ENCODE measurements at regions not wholly inside any gene's neighbourhood (a gene's known extent, or its start where the extent isn't known, plus 50 kb on each side); places are given as distances from the start of the nearest gene placed in this dataset.

- DNase-seq = no peak
These were observed 129.0 kb upstream of the CAMK1G start for GRCh38 chr1:209454340-209454994.

GRCh38 chr1:209455145-209455544, 128.4 kb upstream of the CAMK1G start:
- DNase-seq = peak; percentile 45

GRCh38 chr1:209455661-209456358, 127.7 kb upstream of the CAMK1G start:
- DNase-seq = peak; percentile 73

DNA sequence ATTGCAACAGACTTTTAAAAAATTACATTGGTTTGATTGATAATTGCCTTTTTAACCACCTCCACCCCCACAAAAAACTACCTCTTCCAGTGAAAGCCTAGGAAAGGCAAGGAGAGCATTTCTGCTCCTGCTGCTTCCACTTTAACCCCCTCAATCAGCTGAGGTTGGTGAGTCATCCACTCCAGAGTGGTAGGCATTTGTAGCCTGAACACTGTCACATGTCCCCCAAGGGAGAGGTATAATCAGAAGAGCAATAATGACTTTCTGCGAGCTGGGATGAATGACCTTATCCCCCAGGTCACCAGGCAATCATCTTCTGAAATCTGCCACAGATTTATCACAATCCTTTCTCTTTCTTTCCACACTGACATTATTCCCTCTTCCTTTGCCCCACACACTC, 126.6 kb upstream of the CAMK1G start:
- peak; percentile 42 for DNase-seq

DNA sequence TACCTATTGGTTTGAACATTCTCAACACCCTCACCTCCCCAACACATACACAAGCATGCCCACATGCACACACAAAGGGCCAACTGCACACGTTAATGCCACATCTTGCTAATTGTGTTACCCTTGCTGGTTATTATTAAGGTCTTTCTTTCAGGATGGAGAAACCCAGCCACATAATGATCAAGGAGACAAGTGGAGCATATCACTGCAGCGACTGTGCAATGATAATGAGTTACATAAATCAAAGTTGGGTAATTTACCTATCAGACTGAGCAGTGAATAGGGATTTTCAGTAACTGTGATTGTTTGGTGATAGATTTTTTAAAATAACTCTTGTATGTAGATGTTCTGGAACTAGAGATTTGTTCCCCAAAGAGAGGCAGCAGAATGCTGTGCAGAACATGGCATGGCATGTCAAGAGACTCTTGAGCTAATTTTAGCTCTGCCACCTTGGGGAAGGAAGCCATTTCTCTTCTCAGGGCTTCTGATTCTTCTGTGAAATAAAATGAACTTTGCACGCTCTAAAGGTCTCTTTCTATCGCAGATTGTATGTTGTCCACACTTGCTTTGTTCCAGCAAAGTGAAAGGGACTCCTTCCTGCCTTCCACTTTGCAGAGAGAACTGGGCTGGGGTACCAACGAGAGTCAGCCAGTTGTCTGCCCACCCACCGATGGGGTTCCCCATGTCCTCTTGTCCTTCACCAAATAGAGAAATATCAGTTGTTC, 126.0 kb upstream of the CAMK1G start:
- DNase-seq = no peak

- no peak for DNase-seq
These were observed 124.6 kb upstream of the CAMK1G start for GRCh38 chr1:209458921-209459320.

DNA sequence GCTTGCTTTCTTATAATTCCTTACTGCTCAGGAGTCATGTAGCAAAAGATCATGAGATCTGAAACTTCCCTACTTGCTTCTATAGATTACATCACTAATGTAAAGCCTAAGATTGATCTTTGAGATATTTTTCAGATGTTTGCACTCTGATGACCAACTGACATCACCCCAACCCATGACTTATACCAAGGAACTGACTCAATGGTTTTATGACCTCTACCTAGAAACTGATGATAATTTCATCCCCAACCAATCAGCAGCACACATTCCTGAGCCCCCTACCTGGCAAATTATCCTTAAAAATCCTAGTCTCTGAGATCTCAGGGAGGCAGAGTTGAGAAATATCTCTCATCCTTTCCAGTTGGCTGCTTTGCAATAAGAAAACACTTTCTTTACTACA, 122.3 kb upstream of the CAMK1G start:
- DNase-seq = no peak

- DNase-seq = no peak
These were observed 121.1 kb upstream of the CAMK1G start for GRCh38 chr1:209462433-209462832.

GRCh38 chr1:209463441-209463840, 120.1 kb upstream of the CAMK1G start:
- no peak for DNase-seq

- no peak for DNase-seq
These were observed 110.5 kb upstream of the CAMK1G start for GRCh38 chr1:209473025-209473424.

DNA sequence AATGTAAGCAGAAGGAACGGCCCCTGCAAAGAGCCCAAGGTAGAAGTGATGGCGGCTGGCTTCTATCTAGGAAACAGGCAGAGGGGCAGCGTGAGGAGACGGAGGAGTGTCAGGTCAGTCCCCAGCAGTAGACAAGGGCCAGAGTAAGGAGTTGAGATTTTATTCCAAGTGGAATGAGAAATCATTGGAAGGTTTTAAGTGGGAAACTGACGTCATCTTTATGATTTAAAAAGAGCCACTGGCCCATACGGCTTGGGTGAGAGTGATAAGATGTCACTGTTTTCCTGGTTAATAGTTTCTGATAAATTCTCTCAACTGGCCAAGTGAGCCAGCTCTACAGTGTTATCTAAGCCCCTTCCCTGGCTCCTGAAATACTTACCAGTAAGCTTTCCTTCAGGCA, 103.2 kb upstream of the CAMK1G start:
- DNase-seq = no peak

DNA sequence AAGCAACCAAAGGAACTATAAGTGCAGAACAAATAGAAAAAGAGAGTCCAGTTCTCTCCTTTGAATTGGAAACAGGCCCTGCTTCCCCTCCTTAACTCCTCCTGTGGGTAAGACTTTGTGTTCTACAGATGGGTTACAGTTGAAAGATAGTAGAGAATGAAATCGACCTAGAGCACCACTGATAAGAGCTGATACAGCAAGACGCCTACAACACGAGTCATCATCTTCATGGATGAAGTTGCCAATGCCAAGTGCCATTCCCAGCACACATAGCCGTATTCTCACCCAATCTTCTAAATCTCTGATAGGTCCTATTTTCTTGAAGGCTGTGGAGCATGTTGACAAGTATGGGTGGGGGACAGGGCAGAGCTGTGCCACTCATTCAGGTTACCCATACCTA, 99.8 kb upstream of the CAMK1G start:
- no peak for DNase-seq

- no peak for DNase-seq
These were observed 99.1 kb upstream of the CAMK1G start for GRCh38 chr1:209484429-209484828.

GRCh38 chr1:209485167-209485566, 98.3 kb upstream of the CAMK1G start:
- no peak for DNase-seq

GRCh38 chr1:209485751-209486150, 97.8 kb upstream of the CAMK1G start:
- no peak for DNase-seq

GRCh38 chr1:209486861-209487593, 96.5 kb upstream of the CAMK1G start:
- no peak for DNase-seq

DNA sequence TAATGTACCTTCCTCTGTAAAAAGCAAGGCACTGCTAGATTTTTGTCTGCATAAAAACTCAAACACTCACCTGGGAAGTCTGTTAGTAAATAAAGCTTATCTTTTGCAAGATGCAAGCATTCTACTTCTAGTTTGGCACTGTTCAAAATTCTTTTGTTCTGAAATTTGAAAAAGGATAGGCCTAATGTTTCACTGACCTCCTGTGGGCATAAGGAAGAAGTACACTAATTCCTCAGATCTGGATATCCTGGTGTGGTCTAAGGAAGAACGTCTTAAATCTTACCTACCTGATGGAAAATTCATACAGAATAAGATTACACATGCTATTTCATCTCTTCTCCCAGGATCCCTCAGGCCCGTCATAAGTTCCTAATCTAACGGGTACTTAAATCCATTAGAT, 93.5 kb upstream of the CAMK1G start:
- no peak for DNase-seq

DNA sequence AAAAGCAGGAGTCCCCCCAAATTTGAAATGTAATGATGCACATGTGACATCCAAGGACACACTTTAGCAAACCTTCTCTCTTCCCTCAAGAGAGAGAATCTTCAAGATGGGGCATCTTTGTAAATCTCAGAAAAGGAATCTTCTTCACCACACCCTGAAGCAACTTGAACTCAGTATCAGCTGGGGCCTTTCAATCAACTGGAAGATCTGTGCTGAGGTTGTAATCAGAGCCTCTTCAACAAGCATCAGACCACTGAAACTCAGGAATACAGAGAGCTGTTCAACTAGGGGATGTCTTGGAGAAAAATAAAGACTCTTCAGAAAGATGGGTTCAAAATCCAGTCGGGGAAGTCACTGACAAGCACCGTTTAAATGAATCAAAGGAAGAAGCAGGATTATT, 92.5 kb upstream of the CAMK1G start:
- no peak for DNase-seq

GRCh38 chr1:209491496-209491895, 92.0 kb upstream of the CAMK1G start:
- no peak for DNase-seq

DNA sequence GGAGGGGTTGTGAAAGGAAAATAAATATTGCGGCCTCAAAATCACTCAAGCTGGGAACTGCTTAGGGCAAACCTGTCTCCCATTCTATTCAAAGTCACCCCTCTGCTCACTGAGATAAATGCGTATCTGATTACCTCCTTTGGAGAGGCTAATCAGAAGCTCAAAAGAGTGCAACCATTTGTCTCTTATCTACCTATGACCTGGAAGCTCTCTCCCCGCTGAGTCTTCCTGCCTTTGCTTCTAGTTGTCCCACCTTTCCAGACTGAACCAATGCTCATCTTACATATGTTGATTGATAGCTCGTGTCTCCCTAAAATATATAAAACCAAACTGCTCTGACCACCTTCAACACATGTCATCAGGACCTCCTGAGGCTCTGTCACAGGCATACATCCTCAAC, 91.6 kb upstream of the CAMK1G start:
- DNase-seq = no peak

DNA sequence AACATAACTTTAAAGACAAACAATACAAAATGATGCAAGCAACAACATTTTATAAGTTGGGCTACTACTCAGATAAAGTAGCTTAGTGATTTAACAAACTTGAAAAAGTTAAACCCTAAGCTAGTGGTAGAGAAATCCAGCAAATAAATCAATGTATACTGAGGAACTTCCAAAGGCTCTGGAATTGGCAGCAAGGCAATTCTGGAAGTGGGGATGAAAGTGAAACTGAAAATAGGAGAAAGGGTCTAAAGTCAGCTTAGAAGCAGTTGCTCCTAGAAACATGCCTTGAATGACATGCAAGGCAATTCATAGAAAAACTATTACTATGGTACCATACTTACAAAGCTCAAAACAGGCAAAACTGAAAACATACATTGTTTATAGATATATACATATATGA, 90.0 kb upstream of the CAMK1G start:
- DNase-seq = no peak

- no peak for DNase-seq
These were observed 85.8 kb upstream of the CAMK1G start for GRCh38 chr1:209497729-209498128.

DNA sequence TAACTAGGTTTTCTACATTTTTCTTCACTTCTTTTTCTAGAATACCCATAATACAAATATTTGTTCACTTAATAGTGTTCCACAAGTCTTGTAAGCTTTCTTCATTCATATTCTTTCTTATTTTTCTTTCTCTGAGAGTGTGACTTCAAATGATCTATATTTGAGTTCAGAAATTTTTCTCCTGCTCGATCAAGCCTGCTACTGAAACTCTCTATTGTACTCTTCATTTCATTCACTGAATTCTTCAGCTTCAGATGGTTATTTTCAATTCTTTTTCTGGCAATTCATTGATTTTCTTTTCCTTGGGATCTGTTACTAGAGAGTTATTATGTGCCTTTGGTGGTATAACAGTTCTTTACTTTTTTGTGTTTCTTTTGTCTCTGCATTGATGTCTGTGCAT, 82.5 kb upstream of the CAMK1G start:
- no peak for DNase-seq

GRCh38 chr1:209503196-209503595, 80.3 kb upstream of the CAMK1G start:
- DNase-seq = no peak

All from eye (tissue), 1 donor.